ENCODE measurements at regions not wholly inside any gene's neighbourhood (a gene's known extent, or its start where the extent isn't known, plus 50 kb on each side); places are given as distances from the start of the nearest gene placed in this dataset.

GRCh38 chr14:97773598-97773997, 976.4 kb downstream of the VRK1 start:
- Histone ChIP-seq H4K5ac (ENCODE audit: low read depth, low read length) (no peak overlapping the region), H2AFZ (replicated peaks; ENCODE audit: low read length, poor library complexity) (no peak overlapping the region), H4K20me1 (ENCODE audit: insufficient read depth, low read length) (no peaks in the 10 kb centered on the region), H3K27me3 (ENCODE audit: control insufficient read depth, insufficient read depth, low read length) (no peaks in the 10 kb centered on the region), H2AK9ac (replicated peaks; ENCODE audit: low read depth, low read length, poor library complexity) (no peak overlapping the region), H3K9me1 (ENCODE audit: insufficient read depth, low read length) (no peaks in the 10 kb centered on the region), H3K14ac (replicated peaks; ENCODE audit: low read depth, low read length) (no peak overlapping the region), H3K9ac (ENCODE audit: low read depth, low read length) (no peak overlapping the region), H3K18ac (ENCODE audit: low read depth, low read length) (no peak overlapping the region), H3K4me3 (ENCODE audit: insufficient read depth, low read depth, low read length) (no peak overlapping the region), H3K79me1 (ENCODE audit: low read depth in 1 of 2, low read length in 2 of 2) (no peaks in the 10 kb centered on the region), H4K8ac (ENCODE audit: low read depth in 2 of 2, low read length in 2 of 2) (no peak overlapping the region), H3K36me3 (ENCODE audit: control insufficient read depth, insufficient read depth, low read length) (no peaks in the 10 kb centered on the region), H2BK120ac (ENCODE audit: low read depth, low read length) (no peak overlapping the region), H2BK5ac (ENCODE audit: low read depth, low read length, poor library complexity, severe bottlenecking) (no peak overlapping the region), H2BK20ac (ENCODE audit: low read depth, low read length) (no peak overlapping the region), H3K9me3 (ENCODE audit: control insufficient read depth, insufficient read depth, low read length) (peaks cover 41% of the 10 kb centered on the region), H3K27ac (ENCODE audit: insufficient read depth, low read length) (no peak overlapping the region), H3K23ac (ENCODE audit: low read depth, low read length) (no peak overlapping the region), H3K4me1 (ENCODE audit: control insufficient read depth, insufficient read depth, low read length) (no peaks in the 10 kb centered on the region), H3K56ac (ENCODE audit: extremely low read depth, insufficient read depth, low read length) (no peak overlapping the region), H2AK5ac (ENCODE audit: low read depth, low read length) (no peak overlapping the region), H2BK15ac (ENCODE audit: low read depth, low read length) (no peak overlapping the region), H3K4ac (ENCODE audit: low read depth, low read length) (no peak overlapping the region), H3K4me2 (ENCODE audit: low read depth, low read length) (no peak overlapping the region), H4K91ac (ENCODE audit: insufficient read depth, low read depth, low read length) (no peak overlapping the region)
- BruUV-seq (replicated peaks), result no TSS peak
- ATAC-seq (ENCODE audit: low read depth) (no peak), DNase-seq (no peak)
- in situ Hi-C loops (cut with MboI; ENCODE audit: low sequenced_read_pairs) (no loop called here), dilution Hi-C loops (cut with HindIII; ENCODE audit: low sequenced_read_pairs, unreplicated experiment) (no loop called here), intact Hi-C loops (cut with micrococcal nuclease) (no loop called here)
- ChIA-PET POLR2A (ENCODE audit: unreplicated experiment) (no interaction called here), CTCF (no interaction called here)
- WGBS, 2 experiments (ENCODE audit: extremely low coverage in 2 of 2, insufficient read length in 1 of 2), result no CpG with 5 or more reads among the region's 6 CpGs
- no peak for TF ChIP-seq RFX5 (IDR thresholded peaks at IDR 0.05; ENCODE audit: low read depth, low read length)
- TF ChIP-seq USF2 (IDR thresholded peaks at IDR 0.05; ENCODE audit: low read depth, low read length), result no peak
- TF ChIP-seq ELK1 (IDR thresholded peaks at IDR 0.05; ENCODE audit: borderline replicate concordance, low read depth, low read length), result no peak
- TF ChIP-seq FOS (IDR thresholded peaks at IDR 0.05; ENCODE audit: low read depth, low read length), result no peak
- no peak for TF ChIP-seq MAZ (IDR thresholded peaks at IDR 0.05; ENCODE audit: borderline replicate concordance, low read depth, low read length)
- no peak for TF ChIP-seq POLR2A (IDR thresholded peaks at IDR 0.05; ENCODE audit: low read depth, low read length)
- no peak for TF ChIP-seq MAFK (IDR thresholded peaks at IDR 0.05; ENCODE audit: low read depth, low read length)
- no peak for TF ChIP-seq BHLHE40 (IDR thresholded peaks at IDR 0.05; ENCODE audit: low read depth, low read length)
- no peak for TF ChIP-seq RAD21 (IDR thresholded peaks at IDR 0.05; ENCODE audit: low read length)
- TF ChIP-seq RCOR1 (IDR thresholded peaks at IDR 0.05; ENCODE audit: insufficient replicate concordance, low read length), result no peak
- TF ChIP-seq CHD1 (IDR thresholded peaks at IDR 0.05; ENCODE audit: low read depth, low read length), result no peak

Measured in IMR-90 (cell line).